ENCODE measurements at regions not wholly inside any gene's neighbourhood (a gene's known extent, or its start where the extent isn't known, plus 50 kb on each side); places are given as distances from the start of the nearest gene placed in this dataset.

- TF ChIP-seq ZNF70 (CRISPR knock-in tag; IDR thresholded peaks at IDR 0.05) (no peak), POU6F1 (CRISPR knock-in tag; IDR thresholded peaks at IDR 0.05; ENCODE audit: borderline replicate concordance, low read depth) (no peak), TCF4 (CRISPR knock-in tag; IDR thresholded peaks at IDR 0.05; ENCODE audit: borderline replicate concordance) (no peak), ZNF565 (CRISPR knock-in tag; conservative IDR thresholded peaks at IDR 0.05; ENCODE audit: low read depth) (no peak), RARB (CRISPR knock-in tag; IDR thresholded peaks at IDR 0.05) (no peak), ZNF8 (CRISPR knock-in tag; IDR thresholded peaks at IDR 0.05) (no peak), ESRRG (CRISPR knock-in tag; IDR thresholded peaks at IDR 0.05) (no peak)
Measured at GRCh38 chr13:42395086-42395821, 123.3 kb downstream of the AKAP11 start.

GRCh38 chr13:42396501-42396900, 124.5 kb downstream of the AKAP11 start:
- ATAC-seq: no peak
- TF ChIP-seq TCF4 (CRISPR knock-in tag; IDR thresholded peaks at IDR 0.05; ENCODE audit: borderline replicate concordance) (no peak), SNAI2 (CRISPR knock-in tag; IDR thresholded peaks at IDR 0.05) (no peak), ESRRG (CRISPR knock-in tag; IDR thresholded peaks at IDR 0.05) (no peak), PPARA (CRISPR knock-in tag; IDR thresholded peaks at IDR 0.05; ENCODE audit: borderline replicate concordance) (no peak), ZC3H10 (CRISPR knock-in tag; IDR thresholded peaks at IDR 0.05) (no peak), TOX (CRISPR knock-in tag; IDR thresholded peaks at IDR 0.05; ENCODE audit: borderline replicate concordance) (no peak), ZFP30 (CRISPR knock-in tag; IDR thresholded peaks at IDR 0.05) (no peak), PATZ1 (CRISPR knock-in tag; IDR thresholded peaks at IDR 0.05; ENCODE audit: borderline replicate concordance) (no peak), CSDC2 (CRISPR knock-in tag; IDR thresholded peaks at IDR 0.05) (no peak), BACH2 (CRISPR knock-in tag; IDR thresholded peaks at IDR 0.05; ENCODE audit: borderline replicate concordance) (no peak), POU6F1 (CRISPR knock-in tag; IDR thresholded peaks at IDR 0.05; ENCODE audit: borderline replicate concordance, low read depth) (no peak), OSR1 (CRISPR knock-in tag; IDR thresholded peaks at IDR 0.05) (no peak), GLIS3 (CRISPR knock-in tag; IDR thresholded peaks at IDR 0.05) (no peak), CSRNP3 (CRISPR knock-in tag; IDR thresholded peaks at IDR 0.05) (no peak), ZNF565 (CRISPR knock-in tag; conservative IDR thresholded peaks at IDR 0.05; ENCODE audit: low read depth) (no peak), ZNF70 (CRISPR knock-in tag; IDR thresholded peaks at IDR 0.05) (no peak), ZNF8 (CRISPR knock-in tag; IDR thresholded peaks at IDR 0.05) (no peak)

More at GRCh38 chr13:42395086-42395821, 123.3 kb downstream of the AKAP11 start:
- ATAC-seq: no peak

- TF ChIP-seq ZNF70 (CRISPR knock-in tag; IDR thresholded peaks at IDR 0.05) (no peak), SNAI2 (CRISPR knock-in tag; IDR thresholded peaks at IDR 0.05) (no peak), ZC3H10 (CRISPR knock-in tag; IDR thresholded peaks at IDR 0.05) (no peak), TOX (CRISPR knock-in tag; IDR thresholded peaks at IDR 0.05; ENCODE audit: borderline replicate concordance) (no peak), RARB (CRISPR knock-in tag; IDR thresholded peaks at IDR 0.05) (no peak), GLIS3 (CRISPR knock-in tag; IDR thresholded peaks at IDR 0.05) (no peak), PPARA (CRISPR knock-in tag; IDR thresholded peaks at IDR 0.05; ENCODE audit: borderline replicate concordance) (no peak), ISL1 (CRISPR knock-in tag; IDR thresholded peaks at IDR 0.05) (no peak), ESRRG (CRISPR knock-in tag; IDR thresholded peaks at IDR 0.05) (no peak), ZNF565 (CRISPR knock-in tag; conservative IDR thresholded peaks at IDR 0.05; ENCODE audit: low read depth) (no peak), CSDC2 (CRISPR knock-in tag; IDR thresholded peaks at IDR 0.05) (no peak), OSR1 (CRISPR knock-in tag; IDR thresholded peaks at IDR 0.05) (no peak)
- ATAC-seq: no peak
Measured at GRCh38 chr13:42396901-42397655, 125.1 kb downstream of the AKAP11 start.

Data from SK-N-SH treated with all-trans-retinoic acid at 6 μM for 48 hours (cell line).